ENCODE measurements at regions not wholly inside any gene's neighbourhood (a gene's known extent, or its start where the extent isn't known, plus 50 kb on each side); places are given as distances from the start of the nearest gene placed in this dataset.

- Histone ChIP-seq H3K27me3 (ENCODE audit: control insufficient read depth in 2 of 2, insufficient read depth in 2 of 2, low read length in 2 of 2) (no peaks in the 10 kb centered on the region), H3K4me1 (ENCODE audit: control insufficient read depth, extremely low read depth, insufficient read depth, low read length) (no peaks in the 10 kb centered on the region), H3K4me2 (ENCODE audit: insufficient read depth, low read length) (no peak overlapping the region), H4K20me1 (replicated peaks; ENCODE audit: control insufficient read depth, extremely low read depth, insufficient read depth, low read length) (no peaks in the 10 kb centered on the region), H3K4me3 (replicated peaks in 1 of 3; ENCODE audit: insufficient read depth in 1 of 3, low read depth in 1 of 3, low read length in 3 of 3) (no peak overlapping the region), H3K79me2 (ENCODE audit: control insufficient read depth, insufficient read depth, low read length) (no peaks in the 10 kb centered on the region), H3K9me3 (replicated peaks; ENCODE audit: control insufficient read depth, insufficient read depth, low read length) (no peaks in the 10 kb centered on the region), H3K27ac (ENCODE audit: insufficient read depth, low read depth, low read length) (no peak overlapping the region), H3K9ac (replicated peaks; ENCODE audit: extremely low read depth, insufficient read depth, low read length) (no peak overlapping the region), H3K36me3 (ENCODE audit: control insufficient read depth in 2 of 2, extremely low read depth in 1 of 2, insufficient read depth in 2 of 2, low read length in 2 of 2) (no peaks in the 10 kb centered on the region), H3K9me1 (replicated peaks; ENCODE audit: control insufficient read depth, extremely low read depth, insufficient read depth, low read length) (no peaks in the 10 kb centered on the region), H2AFZ (ENCODE audit: low read depth, low read length) (no peak overlapping the region)
- no peak for DNase-seq (ENCODE audit: low read depth, low spot score)
- no TSS peak for BruUV-seq (replicated peaks)
- CTCF ChIA-PET, result no interaction called here
- POLR2A ChIA-PET, result no interaction called here
- no peak for FAIRE-seq
- TF ChIP-seq JUN (IDR thresholded peaks at IDR 0.05; ENCODE audit: borderline replicate concordance, insufficient read depth, insufficient read length, low read depth), result no peak
- no peak for TF ChIP-seq POLR2A (IDR thresholded peaks at IDR 0.05; ENCODE audit: low read depth, low read length)
- TF ChIP-seq GATA2 (IDR thresholded peaks at IDR 0.05; ENCODE audit: insufficient read depth, insufficient read length, low read depth, low read length), result no peak
- TF ChIP-seq MAX (IDR thresholded peaks at IDR 0.05; ENCODE audit: insufficient read depth, insufficient read length), result no peak
- TF ChIP-seq CTCF (IDR thresholded peaks at IDR 0.05; ENCODE audit: extremely low read depth in 1 of 2, insufficient read depth in 1 of 2, low read depth in 1 of 2, low read length in 2 of 2), result no peak
- no peak for TF ChIP-seq POLR2AphosphoS5 (IDR thresholded peaks at IDR 0.05; ENCODE audit: insufficient read depth, low read depth, low read length)
- no peak for TF ChIP-seq MYC (IDR thresholded peaks at IDR 0.05; ENCODE audit: low read depth, low read length)
- intact Hi-C loops (cut with micrococcal nuclease), result no loop called here
- dilution Hi-C loops (cut with MboI; ENCODE audit: extremely low pct_ligation_motif_present, low sequenced_read_pairs), result no loop called here
Measured at GRCh38 chr9:106637486-106637885, 225.5 kb upstream of the ZNF462 start.
